Putamen (tissue), 1 donor: ENCODE measurements at regions not wholly inside any gene's neighbourhood (a gene's known extent, or its start where the extent isn't known, plus 50 kb on each side); places are given as distances from the start of the nearest gene placed in this dataset.
"Not testable (repeated sequence)": the region's sequence is repeated elsewhere in the genome, so short reads cannot be mapped to it uniquely, and the experiment has no call there.

Source experiments
- DNase-seq: peaks from one replicate; pipeline ENCODE4 v3.0.0-alpha.2; 2016; ENCODE audit warnings: low spot score

DNA sequence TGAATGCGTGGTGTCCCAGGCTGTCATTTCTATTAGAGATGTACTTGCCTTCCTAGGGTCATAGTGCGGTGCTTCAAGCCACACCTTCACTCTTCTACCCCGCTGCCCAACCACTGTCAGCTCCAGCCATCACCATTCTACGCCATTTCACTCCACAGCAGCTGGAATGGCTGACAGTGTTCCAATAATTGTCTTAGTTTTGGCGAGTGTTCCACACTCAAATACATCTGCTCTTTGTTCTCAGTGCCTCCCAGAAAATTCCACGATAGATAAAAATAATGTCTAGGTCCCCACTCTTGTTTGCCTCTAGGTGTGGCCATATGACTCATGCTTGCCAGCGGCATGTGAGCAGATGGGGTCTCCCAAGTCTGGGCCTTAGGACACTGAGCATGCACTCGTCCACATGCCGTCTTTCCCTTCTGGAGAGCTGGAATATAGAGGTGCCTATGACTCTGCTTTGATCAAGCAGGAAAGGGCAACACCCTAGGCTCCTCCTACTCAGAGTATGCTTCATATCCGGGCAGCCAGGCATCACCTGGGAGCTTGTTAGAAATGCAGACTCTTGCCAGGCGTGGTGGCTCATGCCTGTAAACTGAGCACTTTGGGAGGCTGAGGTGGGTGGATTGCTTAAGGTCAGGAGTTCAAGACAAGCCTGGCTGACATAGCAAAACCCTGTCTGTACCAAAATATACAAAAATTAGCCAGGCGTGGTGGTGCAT is 163.0 kb downstream of the BRMS1L start:
- peak; percentile 75 for DNase-seq

GRCh38 chr14:35988550-35988949 is 162.4 kb downstream of the BRMS1L start:
- DNase-seq: no peak

DNA sequence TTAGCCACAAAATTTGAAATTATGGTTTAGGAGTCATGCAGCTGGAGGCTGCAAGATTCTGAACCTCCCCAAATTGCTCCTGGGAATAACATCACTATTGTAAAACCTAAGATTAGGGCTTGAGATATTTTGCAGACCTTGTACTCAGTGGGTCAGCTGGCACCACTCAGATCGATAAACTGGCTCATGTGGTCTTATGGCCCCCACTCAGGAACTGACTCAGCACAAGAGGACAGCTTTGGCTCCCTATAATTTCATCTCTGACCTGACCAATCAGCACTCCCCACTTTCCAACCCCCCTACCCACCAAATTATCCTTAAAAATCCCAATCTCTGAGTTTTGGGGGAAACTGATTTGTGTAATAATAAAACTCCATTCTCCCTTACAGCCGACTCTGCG is 161.6 kb downstream of the BRMS1L start:
- DNase-seq: no peak

DNA sequence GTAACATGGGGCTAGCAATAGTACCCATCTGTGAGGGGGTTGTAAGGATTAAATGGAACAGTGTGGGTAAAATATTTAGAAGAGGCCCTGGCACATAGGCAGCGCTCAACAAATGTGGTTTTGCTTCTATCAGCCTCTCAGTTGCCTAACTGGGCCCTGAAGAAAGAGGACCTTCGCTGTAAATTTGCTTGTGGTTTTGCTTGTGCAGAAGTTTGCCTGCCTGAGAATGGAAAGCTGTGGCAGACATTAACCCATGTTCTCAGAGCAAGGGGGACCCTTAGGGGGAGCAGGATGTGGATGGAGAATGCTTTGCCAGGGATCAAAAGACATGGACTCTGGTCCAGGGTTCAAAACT is 160.1 kb downstream of the BRMS1L start:
- DNase-seq: no peak

- peak; percentile 92 for DNase-seq
Observed at GRCh38 chr14:35985474-35986218, 159.5 kb downstream of the BRMS1L start.

GRCh38 chr14:35979531-35979930 is 153.4 kb downstream of the BRMS1L start:
- no peak for DNase-seq

DNA sequence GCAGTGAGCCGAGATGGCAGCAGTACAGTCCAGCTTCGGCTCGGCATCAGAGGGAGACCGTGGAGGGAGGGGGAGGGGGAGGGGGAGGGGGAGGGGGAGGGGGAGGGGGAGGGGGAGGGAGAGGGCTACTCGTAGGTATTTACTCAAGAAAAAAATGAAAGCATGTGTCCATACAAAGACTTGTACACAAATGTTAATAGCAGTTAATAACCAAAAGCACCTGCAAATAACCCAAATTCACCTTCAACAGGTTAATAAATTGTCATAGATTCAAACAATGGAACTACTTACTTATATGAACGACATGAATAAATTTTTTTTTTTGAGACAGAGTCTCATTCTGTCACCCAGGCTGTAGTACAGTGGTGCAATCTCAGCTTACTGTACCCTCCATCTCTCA is 152.4 kb downstream of the BRMS1L start:
- no peak for DNase-seq

DNA sequence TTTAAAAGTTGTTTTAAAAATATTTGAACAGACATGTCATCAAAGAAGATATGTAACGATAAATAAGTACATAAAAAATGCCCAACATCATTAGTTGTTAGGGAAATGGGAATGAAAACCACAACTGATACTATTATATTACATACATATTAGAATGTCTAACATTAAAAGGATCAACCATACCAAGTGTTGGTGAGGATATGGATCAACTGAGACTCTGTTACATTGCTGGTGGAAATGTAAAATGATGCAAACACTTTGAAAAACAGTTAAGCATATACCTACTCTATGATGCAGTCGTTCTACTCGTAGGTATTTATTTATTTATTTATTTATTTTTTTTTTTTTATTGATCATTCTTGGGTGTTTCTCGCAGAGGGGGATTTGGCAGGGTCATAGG is 149.7 kb downstream of the BRMS1L start:
- DNase-seq: no peak

DNA sequence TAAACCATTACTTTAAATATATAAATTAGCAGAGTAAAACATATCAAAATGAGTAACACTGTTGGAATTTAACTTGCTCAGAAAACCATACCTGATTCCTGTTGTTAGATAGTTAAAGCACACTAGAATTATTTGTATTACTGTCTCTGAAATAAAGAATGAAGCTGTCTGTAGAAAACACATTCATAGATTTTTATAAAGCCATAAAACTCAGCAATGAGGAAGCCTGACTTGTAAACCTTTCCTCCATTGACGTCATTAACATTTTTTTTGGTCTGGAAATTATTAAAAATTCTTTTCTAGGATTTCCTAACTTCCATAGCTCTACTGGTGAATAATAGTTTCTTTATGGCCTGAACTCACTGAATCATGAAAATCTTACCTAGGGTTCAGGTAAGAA is 147.6 kb downstream of the BRMS1L start:
- DNase-seq: no peak

GRCh38 chr14:35971965-35972630 is 146.0 kb downstream of the BRMS1L start:
- DNase-seq: no peak

- DNase-seq: no peak
Observed at GRCh38 chr14:35969310-35969709, 143.2 kb downstream of the BRMS1L start.

- peak; percentile 76 for DNase-seq
Observed at GRCh38 chr14:35965400-35965799, 139.3 kb downstream of the BRMS1L start.

DNA sequence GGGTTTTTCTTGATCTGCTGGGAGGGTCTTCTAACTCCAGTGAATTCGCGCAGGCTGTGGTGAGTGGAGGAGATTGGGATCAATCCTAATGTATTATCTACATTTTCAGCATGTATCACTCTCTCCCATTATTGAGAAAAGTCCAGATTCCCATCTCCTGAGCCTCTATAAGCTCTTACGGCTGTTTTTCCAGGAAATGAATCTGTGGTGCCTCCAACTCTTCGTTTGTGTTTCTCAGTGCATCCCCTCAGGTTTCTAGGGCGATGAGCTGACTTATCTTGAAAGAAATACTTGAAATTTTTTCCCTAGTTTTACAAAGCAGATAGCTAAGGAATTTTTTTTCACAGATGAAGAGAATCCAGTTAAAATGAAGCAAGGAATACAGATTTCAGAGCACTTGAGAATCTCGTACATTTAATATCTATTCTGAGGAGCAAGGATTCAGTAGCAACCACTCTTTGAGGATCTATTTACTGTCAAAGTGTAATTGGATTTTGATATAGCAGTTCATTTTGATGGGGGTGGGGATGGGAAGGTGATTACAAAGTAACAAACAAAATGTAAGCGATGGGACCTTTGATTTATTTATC is 138.7 kb downstream of the BRMS1L start:
- no peak for DNase-seq

DNA sequence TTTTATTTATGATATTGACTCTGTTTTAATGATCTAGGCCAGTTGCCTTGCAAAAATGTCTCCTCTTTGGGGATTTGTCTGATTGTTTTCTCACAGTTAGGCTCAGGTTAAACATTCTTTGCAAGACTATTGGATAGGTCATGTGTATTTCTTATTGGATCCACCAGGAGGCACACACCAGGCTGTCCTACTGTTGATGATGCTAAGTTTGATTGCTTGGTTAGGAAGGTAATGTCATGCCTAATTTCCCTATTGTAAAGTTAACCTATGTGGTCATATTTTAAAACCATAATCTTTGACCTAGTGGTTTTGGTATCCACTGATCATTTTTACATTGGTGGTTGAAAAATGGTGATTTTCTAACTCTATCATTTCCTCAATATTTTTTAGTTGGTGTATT is 137.1 kb downstream of the BRMS1L start:
- DNase-seq: no peak

GRCh38 chr14:35961697-35962274 is 135.6 kb downstream of the BRMS1L start:
- no peak for DNase-seq

GRCh38 chr14:35959835-35960234 is 133.7 kb downstream of the BRMS1L start:
- peak; percentile 69 for DNase-seq

DNA sequence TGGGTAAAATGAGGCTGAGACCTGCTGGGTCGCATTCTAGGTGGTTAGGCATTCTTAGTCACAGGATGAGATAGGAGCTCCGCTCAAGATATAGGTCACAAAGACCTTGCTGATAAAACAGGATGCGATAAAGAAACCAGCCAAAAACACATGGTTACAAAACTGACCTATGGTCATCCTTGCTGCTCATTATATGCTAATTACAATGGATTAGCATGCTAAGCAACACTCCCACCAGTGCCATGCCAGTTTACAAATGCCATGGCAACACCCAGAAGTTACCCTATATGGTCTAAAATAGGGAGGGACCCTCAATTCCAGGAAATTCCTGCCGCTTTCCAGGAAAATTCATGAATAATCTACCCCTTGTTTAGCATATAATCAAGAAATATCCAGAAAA is 132.4 kb downstream of the BRMS1L start:
- DNase-seq: no peak

DNA sequence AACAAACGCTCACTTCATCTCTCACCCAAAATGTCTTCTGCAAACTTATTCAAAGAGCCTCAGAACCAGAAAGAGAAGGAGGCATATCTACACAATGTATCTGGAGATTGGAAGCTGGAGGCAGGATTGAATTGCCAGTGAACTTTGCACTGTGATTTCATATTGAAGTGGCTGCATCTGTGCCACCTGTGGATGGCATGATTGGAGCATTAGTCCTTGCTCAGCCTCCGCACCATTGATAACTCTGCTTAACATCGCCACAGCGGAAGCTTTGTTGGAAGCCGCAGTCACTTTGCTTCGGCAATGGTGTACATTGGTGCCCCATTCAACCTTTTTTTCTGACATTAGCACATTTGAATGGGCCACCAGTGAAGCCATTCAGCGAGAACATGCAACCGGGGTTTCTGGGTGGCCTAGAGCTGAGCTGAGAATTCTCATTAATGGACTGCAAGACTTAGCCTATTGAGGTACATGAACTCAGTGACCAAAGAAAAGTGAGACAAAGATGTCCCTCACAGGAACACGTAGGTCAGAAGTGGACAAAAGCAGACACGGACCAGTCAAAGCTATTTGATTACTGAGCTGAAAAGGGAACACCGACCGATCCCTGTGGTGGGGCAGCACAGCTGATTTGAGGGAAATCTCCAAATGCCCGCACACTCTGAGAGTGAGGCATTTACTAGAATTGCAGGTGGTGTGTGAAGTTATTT is 130.4 kb downstream of the BRMS1L start:
- DNase-seq: no peak

GRCh38 chr14:35952584-35952983 is 126.4 kb downstream of the BRMS1L start:
- DNase-seq: no peak

GRCh38 chr14:35949920-35950513 is 123.9 kb downstream of the BRMS1L start:
- DNase-seq: no peak

GRCh38 chr14:35947983-35948382 is 121.8 kb downstream of the BRMS1L start:
- not testable (repeated sequence) for DNase-seq
